ENCODE measurements at regions not wholly inside any gene's neighbourhood (a gene's known extent, or its start where the extent isn't known, plus 50 kb on each side); places are given as distances from the start of the nearest gene placed in this dataset.

DNA sequence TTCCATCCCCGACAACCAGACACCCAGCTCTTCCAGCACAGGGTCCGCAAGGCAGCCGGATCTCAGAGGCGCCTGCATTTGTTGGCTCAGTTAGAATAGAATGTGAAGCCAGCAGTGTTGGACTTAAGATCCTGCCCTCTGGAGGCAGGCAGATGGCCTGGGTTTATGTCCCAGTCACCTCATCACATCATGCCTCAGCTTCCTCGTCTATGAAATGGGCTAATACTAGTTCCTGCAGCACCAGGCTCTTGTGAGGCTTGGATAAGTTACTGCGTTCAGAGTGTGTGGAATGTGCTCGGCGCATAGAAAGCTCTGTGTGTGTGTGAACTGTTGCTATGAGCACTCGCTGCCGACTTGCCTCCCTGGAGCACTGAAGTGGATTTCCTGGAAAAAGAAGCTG, 202.5 kb upstream of the GPR26 start:
- Histone ChIP-seq H4K8ac (ENCODE audit: extremely low read depth, insufficient read depth, low read length) (no peak overlapping the region), H3K27me3 (replicated peaks in 1 of 4; ENCODE audit: control insufficient read depth in 3 of 4, extremely low read depth in 1 of 4, insufficient read depth in 3 of 4, low read length in 3 of 4) (no peaks in the 10 kb centered on the region), H3K79me1 (ENCODE audit: low read depth, low read length) (no peaks in the 10 kb centered on the region), H2BK20ac (ENCODE audit: low read length) (peak overlapping the region; percentile 97; the same call in 1 of the 2 replicates), H3K79me2 (ENCODE audit: control insufficient read depth in 1 of 2, insufficient read depth in 2 of 2, low read length in 2 of 2) (no peaks in the 10 kb centered on the region), H3K18ac (ENCODE audit: extremely low read depth, low read length) (peak overlapping the region; percentile 9; the same call in 1 of the 2 replicates), H2BK5ac (ENCODE audit: low read depth, low read length) (no peak overlapping the region; the same call in 1 of the 2 replicates), H3K4me3 (ENCODE audit: extremely low read depth in 1 of 4, insufficient read depth in 2 of 4, low read depth in 3 of 4, low read length in 4 of 4) (no peak overlapping the region), H3K27ac (ENCODE audit: low read depth, low read length) (no peak overlapping the region), H3K14ac (ENCODE audit: insufficient read length) (no peak overlapping the region), H3K4me1 (replicated peaks in 1 of 4; ENCODE audit: control insufficient read depth in 3 of 4, insufficient read depth in 4 of 4, low read length in 3 of 4) (peaks cover 16 to 23% (median 19%) of the 10 kb centered on the region in 4 experiments), H2BK15ac (ENCODE audit: low read length) (no peak overlapping the region), H2BK120ac (replicated peaks; ENCODE audit: low read depth, low read length) (peak overlapping the region; percentile 24), H3K9ac (replicated peaks in 1 of 4; ENCODE audit: extremely low read depth in 1 of 4, low read depth in 3 of 4, low read length in 3 of 4) (no peak overlapping the region), H3K23me2 (ENCODE audit: low read depth, low read length) (no peaks in the 10 kb centered on the region; the same call in 1 of the 2 replicates), H2BK12ac (ENCODE audit: low read depth, low read length) (peak overlapping the region; percentile 88; the same call in 1 of the 2 replicates), H2AFZ (ENCODE audit: low read length) (no peak overlapping the region), H2AK5ac (ENCODE audit: low read depth, low read length) (no peak overlapping the region), H4K5ac (ENCODE audit: insufficient read length, low read depth, low read length) (no peak overlapping the region), H3K9me3 (ENCODE audit: insufficient read depth in 2 of 2, low read depth in 1 of 2, low read length in 1 of 2) (no peaks in the 10 kb centered on the region), H3K36me3 (ENCODE audit: control insufficient read depth in 2 of 4, insufficient read depth in 4 of 4, low read length in 3 of 4) (no peaks in the 10 kb centered on the region), H3K56ac (replicated peaks; ENCODE audit: insufficient read length, low read depth, low read length) (no peak overlapping the region), H4K20me1 (replicated peaks in 1 of 2; ENCODE audit: control insufficient read depth in 1 of 2, insufficient read depth in 2 of 2, low read length in 2 of 2) (no peaks in the 10 kb centered on the region), H3K23ac (ENCODE audit: insufficient read length) (no peak overlapping the region), H4K91ac (replicated peaks; ENCODE audit: insufficient read length, low read length) (no peak overlapping the region), H3K4me2 (ENCODE audit: insufficient read depth in 1 of 2, low read depth in 2 of 2, low read length in 2 of 2) (no peak overlapping the region), H3K4ac (replicated peaks; ENCODE audit: insufficient read length, low read depth, low read length) (no peak overlapping the region)
- CTCF ChIA-PET (ENCODE audit: partially characterized antibody) = interaction anchor here (0.8 to 1.3 kb wide), 6 partner anchors 25 to 310 kb away, joined by 3 to 4 read pairs (median 3); no protein-coding TSS in a partner anchor
- TF ChIP-seq, protein P1, sequence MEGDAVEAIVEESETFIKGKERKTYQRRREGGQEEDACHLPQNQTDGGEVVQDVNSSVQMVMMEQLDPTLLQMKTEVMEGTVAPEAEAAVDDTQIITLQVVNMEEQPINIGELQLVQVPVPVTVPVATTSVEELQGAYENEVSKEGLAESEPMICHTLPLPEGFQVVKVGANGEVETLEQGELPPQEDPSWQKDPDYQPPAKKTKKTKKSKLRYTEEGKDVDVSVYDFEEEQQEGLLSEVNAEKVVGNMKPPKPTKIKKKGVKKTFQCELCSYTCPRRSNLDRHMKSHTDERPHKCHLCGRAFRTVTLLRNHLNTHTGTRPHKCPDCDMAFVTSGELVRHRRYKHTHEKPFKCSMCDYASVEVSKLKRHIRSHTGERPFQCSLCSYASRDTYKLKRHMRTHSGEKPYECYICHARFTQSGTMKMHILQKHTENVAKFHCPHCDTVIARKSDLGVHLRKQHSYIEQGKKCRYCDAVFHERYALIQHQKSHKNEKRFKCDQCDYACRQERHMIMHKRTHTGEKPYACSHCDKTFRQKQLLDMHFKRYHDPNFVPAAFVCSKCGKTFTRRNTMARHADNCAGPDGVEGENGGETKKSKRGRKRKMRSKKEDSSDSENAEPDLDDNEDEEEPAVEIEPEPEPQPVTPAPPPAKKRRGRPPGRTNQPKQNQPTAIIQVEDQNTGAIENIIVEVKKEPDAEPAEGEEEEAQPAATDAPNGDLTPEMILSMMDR (IDR thresholded peaks at IDR 0.05; ENCODE audit: control extremely low read depth in 1 of 3, insufficient read depth in 1 of 3, low read depth in 1 of 3, low read length in 3 of 3) = peak in 1 of 3 experiments; percentile 32; a peak in 1 of 4 replicates
- TF ChIP-seq RAD21 (IDR thresholded peaks at IDR 0.05 in 1 of 2, conservative IDR thresholded peaks at IDR 0.05 in 1 of 2; ENCODE audit: low read depth in 2 of 2, low read length in 2 of 2) = peak in 1 of 2 experiments; percentile 20; a peak in 1 of 4 replicates
- no peak for TF ChIP-seq NRF1 (IDR thresholded peaks at IDR 0.05; ENCODE audit: low read depth, low read length)
- WGBS, 2 experiments (ENCODE audit: extremely low coverage in 1 of 2, insufficient coverage in 1 of 2, insufficient read length in 1 of 2, insufficient replicate concordance in 2 of 2, low coverage in 1 of 2, low lambda C conversion rate in 2 of 2, missing lambda C conversion rate in 1 of 2) = 93% methylated on average over 10 of the region's 10 CpGs; no CpG with 5 or more reads in 1 of the 2 experiments
- POLR2A ChIA-PET (ENCODE audit: partially characterized antibody) = no interaction called here
- no peak for FAIRE-seq
- no peak for DNase-seq (ENCODE audit: low read depth in 1 of 2, low spot score in 2 of 2)

Data from H1 (cell line).